A673 (cell line): ENCODE measurements at regions not wholly inside any gene's neighbourhood (a gene's known extent, or its start where the extent isn't known, plus 50 kb on each side); places are given as distances from the start of the nearest gene placed in this dataset.

ENCODE experiments used
- BruUV-seq: library from RNA; stranded (reverse); fragments of 400-500 nt; replicated peaks from 2 replicates; lab custom pipeline; 2021; lab: Mats Ljungman, UMichigan
- CTCF ChIA-PET: fragments of 300-600 bp; sonication (Branson Sonifier 250); formaldehyde crosslinking; loops from one replicate; lab custom pipeline; 2022; ENCODE audit warnings: antibody characterized with exemption; lab: Charles Lee
- POLR2A ChIA-PET: fragments of 300-600 bp; sonication (Branson Sonifier 250); formaldehyde crosslinking; loops from one replicate; lab custom pipeline; 2022; ENCODE audit warnings: antibody characterized with exemption; ENCODE audit not compliant: low non-redundant PET; lab: Charles Lee
- DNase-seq: peaks from one replicate; pipeline ENCODE4 v3.0.0-alpha.2; 2015; ENCODE audit warnings: low spot score
- H3K27ac ChIP-seq: fragments of 200-600 bp; sonication (generic); 2 replicates; pipeline ENCODE4 v1.5.1; 2016; ENCODE audit warnings: mixed run types, low read depth, mild to moderate bottlenecking, mixed read lengths, antibody characterized with exemption, low read length; ENCODE audit not compliant: poor library complexity, severe bottlenecking
- H3K27me3 ChIP-seq: fragments of 200-600 bp; sonication (generic); replicated peaks from 2 replicates; pipeline ENCODE4 v1.6.1; 2017; ENCODE audit warnings: mixed run types, low read depth, mild to moderate bottlenecking, mixed read lengths, antibody characterized with exemption, low read length; ENCODE audit not compliant: insufficient read depth, poor library complexity
- H3K36me3 ChIP-seq: fragments of 200-600 bp; sonication (generic); 2 replicates; pipeline ENCODE4 v1.6.1; 2016; ENCODE audit warnings: mixed run types, mild to moderate bottlenecking, mixed read lengths, antibody characterized with exemption, low read length; ENCODE audit not compliant: insufficient read depth, poor library complexity, severe bottlenecking
- H3K4me1 ChIP-seq: fragments of 200-600 bp; sonication (generic); 2 replicates; pipeline ENCODE4 v1.6.1; 2017; ENCODE audit warnings: mixed run types, mild to moderate bottlenecking, mixed read lengths, antibody characterized with exemption, low read length; ENCODE audit not compliant: insufficient read depth, poor library complexity, severe bottlenecking
- H3K4me3 ChIP-seq: fragments of 200-600 bp; sonication (generic); 2 replicates; pipeline ENCODE4 v1.5.1; 2016; ENCODE audit warnings: low read depth, mixed run types, mild to moderate bottlenecking, mixed read lengths, low read length; ENCODE audit not compliant: poor library complexity, severe bottlenecking
- H3K9me3 ChIP-seq: fragments of 200-600 bp; sonication (generic); 2 replicates; pipeline ENCODE4 v1.6.1; 2016; ENCODE audit warnings: mixed run types, low read depth, mild to moderate bottlenecking, mixed read lengths, antibody characterized with exemption, low read length; ENCODE audit not compliant: poor library complexity, severe bottlenecking
- EZH2 ChIP-seq: fragments of 200-600 bp; sonication (generic); IDR thresholded peaks from 2 replicates; pipeline ENCODE4 v1.6.1; 2017; ENCODE audit warnings: borderline replicate concordance, low read depth, mild to moderate bottlenecking, mixed read lengths, antibody characterized with exemption, low read length; ENCODE audit not compliant: poor library complexity, severe bottlenecking
- intact Hi-C: fragments of 100-400 bp; cut with micrococcal nuclease; formaldehyde crosslinking; loops from one replicate; pipeline ENCODE4 v1.10.0; 2022; ENCODE audit not compliant: unreplicated experiment
- TF ChIP-seq, protein P1 (sequence below): fragments of 300-800, 200-600 bp; sonication (generic); conservative IDR thresholded peaks from 2 replicates; pipeline ENCODE4 v1.5.1; 2017; ENCODE audit warnings: low read depth, mild to moderate bottlenecking, antibody characterized with exemption, low read length, moderate library complexity, mixed read lengths

GRCh38 chr12:53825246-53826081 lies 73.7 kb upstream of the CISTR start:
- Histone ChIP-seq H3K36me3 (no peaks in the 10 kb centered on the region), H3K4me1 (peaks cover 7% of the 10 kb centered on the region), H3K4me3 (no peak overlapping the region), H3K27ac (no peak overlapping the region), H3K27me3 (no peaks in the 10 kb centered on the region), H3K9me3 (no peaks in the 10 kb centered on the region)
- no TSS peak for BruUV-seq
- ChIA-PET POLR2A (no interaction called here), CTCF (no interaction called here)
- DNase-seq: no peak
- intact Hi-C loops: no loop called here
- TF ChIP-seq EZH2: no peak
- TF ChIP-seq, protein P1, sequence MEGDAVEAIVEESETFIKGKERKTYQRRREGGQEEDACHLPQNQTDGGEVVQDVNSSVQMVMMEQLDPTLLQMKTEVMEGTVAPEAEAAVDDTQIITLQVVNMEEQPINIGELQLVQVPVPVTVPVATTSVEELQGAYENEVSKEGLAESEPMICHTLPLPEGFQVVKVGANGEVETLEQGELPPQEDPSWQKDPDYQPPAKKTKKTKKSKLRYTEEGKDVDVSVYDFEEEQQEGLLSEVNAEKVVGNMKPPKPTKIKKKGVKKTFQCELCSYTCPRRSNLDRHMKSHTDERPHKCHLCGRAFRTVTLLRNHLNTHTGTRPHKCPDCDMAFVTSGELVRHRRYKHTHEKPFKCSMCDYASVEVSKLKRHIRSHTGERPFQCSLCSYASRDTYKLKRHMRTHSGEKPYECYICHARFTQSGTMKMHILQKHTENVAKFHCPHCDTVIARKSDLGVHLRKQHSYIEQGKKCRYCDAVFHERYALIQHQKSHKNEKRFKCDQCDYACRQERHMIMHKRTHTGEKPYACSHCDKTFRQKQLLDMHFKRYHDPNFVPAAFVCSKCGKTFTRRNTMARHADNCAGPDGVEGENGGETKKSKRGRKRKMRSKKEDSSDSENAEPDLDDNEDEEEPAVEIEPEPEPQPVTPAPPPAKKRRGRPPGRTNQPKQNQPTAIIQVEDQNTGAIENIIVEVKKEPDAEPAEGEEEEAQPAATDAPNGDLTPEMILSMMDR: no peak

DNA sequence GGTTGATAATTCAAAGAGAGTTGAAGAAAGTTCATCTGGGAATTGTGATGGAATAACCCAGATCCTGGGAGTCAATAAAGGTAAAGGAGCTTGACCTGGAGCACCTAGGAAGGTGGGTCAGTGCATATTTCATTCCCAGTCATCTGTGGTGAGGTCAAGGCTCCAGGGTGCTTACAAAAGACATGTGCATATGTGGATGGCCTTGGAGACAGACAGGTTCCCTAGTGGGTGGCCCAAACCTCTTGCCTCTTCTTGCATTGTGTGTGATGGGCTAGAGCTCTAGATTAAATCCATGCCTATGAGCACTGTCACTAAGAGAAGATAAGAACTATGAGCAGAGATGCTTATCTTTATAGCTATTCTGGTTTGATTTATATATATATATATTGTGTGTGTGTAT lies 75.5 kb upstream of the CISTR start:
- POLR2A ChIA-PET: no interaction called here
- TF ChIP-seq EZH2: no peak
- TF ChIP-seq, protein P1: no peak
- H3K4me1 ChIP-seq: peaks cover 7% of the 10 kb centered on the region
- DNase-seq: no peak
- no peak overlapping the region for H3K4me3 ChIP-seq
- H3K36me3 ChIP-seq: no peaks in the 10 kb centered on the region
- intact Hi-C loops: no loop called here
- H3K9me3 ChIP-seq: no peaks in the 10 kb centered on the region
- CTCF ChIA-PET: no interaction called here
- BruUV-seq: no TSS peak
- H3K27ac ChIP-seq: no peak overlapping the region
- peaks cover 5% of the 10 kb centered on the region for H3K27me3 ChIP-seq

- Histone ChIP-seq H3K4me3 (no peak overlapping the region), H3K36me3 (no peaks in the 10 kb centered on the region), H3K9me3 (no peaks in the 10 kb centered on the region), H3K4me1 (peaks cover 7% of the 10 kb centered on the region), H3K27me3 (peaks cover 18% of the 10 kb centered on the region), H3K27ac (no peak overlapping the region)
- ChIA-PET POLR2A (no interaction called here), CTCF (no interaction called here)
- TF ChIP-seq EZH2: no peak
- TF ChIP-seq, protein P1: no peak
- DNase-seq: no peak
- no TSS peak for BruUV-seq
- intact Hi-C loops: no loop called here
Measured at GRCh38 chr12:53828598-53828997, 76.8 kb upstream of the CISTR start.
